ENCODE measurements at regions not wholly inside any gene's neighbourhood (a gene's known extent, or its start where the extent isn't known, plus 50 kb on each side); places are given as distances from the start of the nearest gene placed in this dataset.

DNA sequence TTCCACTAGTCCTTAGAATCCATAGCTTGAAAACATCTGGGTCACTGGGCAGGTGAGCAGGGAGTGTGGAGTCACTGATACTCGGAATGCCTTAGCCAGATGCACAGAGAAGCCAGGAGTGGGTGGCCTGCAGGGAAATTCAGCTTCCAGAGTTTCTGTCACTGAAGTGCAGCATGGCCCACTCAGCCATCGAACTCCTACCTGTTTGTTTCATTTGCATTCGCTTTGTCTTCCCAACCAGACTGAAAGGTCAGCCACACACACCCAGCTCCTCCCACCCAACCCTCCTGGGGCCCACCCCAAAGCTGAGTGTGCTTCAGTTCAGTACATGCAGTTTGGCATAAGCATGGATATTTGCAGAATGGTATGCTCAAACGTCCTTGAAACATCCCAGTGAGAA is 124.5 kb upstream of the ATP10A start:
- Histone ChIP-seq H3K9me3 (ENCODE audit: control insufficient read depth, insufficient read depth, low read length) (peaks cover 8% of the 10 kb centered on the region), H3K27me3 (ENCODE audit: control insufficient read depth, insufficient read depth, low read length) (no peaks in the 10 kb centered on the region), H3K27ac (ENCODE audit: low read depth, low read length) (no peak overlapping the region), H3K4me3 (ENCODE audit: low read depth, low read length) (no peak overlapping the region)
- no peak for DNase-seq (ENCODE audit: low read depth, low spot score)
- POLR2A ChIA-PET = no interaction called here
- CTCF ChIA-PET = no interaction called here
- TF ChIP-seq CTCF (IDR thresholded peaks at IDR 0.05; ENCODE audit: low read depth, low read length) = no peak

- Histone ChIP-seq H3K27me3 (ENCODE audit: control insufficient read depth, insufficient read depth, low read length) (no peaks in the 10 kb centered on the region), H3K4me3 (ENCODE audit: low read depth, low read length) (no peak overlapping the region), H3K27ac (ENCODE audit: low read depth, low read length) (no peak overlapping the region), H3K9me3 (ENCODE audit: control insufficient read depth, insufficient read depth, low read length) (peaks cover 8% of the 10 kb centered on the region)
- CTCF ChIA-PET = no interaction called here
- no peak for DNase-seq (ENCODE audit: low read depth, low spot score)
- TF ChIP-seq CTCF (IDR thresholded peaks at IDR 0.05; ENCODE audit: low read depth, low read length) = no peak
- POLR2A ChIA-PET = no interaction called here
Observed at GRCh38 chr15:25985165-25985564, 122.0 kb upstream of the ATP10A start.

GRCh38 chr15:25982736-25983135 is 119.6 kb upstream of the ATP10A start:
- H3K27ac ChIP-seq (ENCODE audit: low read depth, low read length) = no peak overlapping the region
- no peak for DNase-seq (ENCODE audit: low read depth, low spot score)
- no peaks in the 10 kb centered on the region for H3K9me3 ChIP-seq (ENCODE audit: control insufficient read depth, insufficient read depth, low read length)
- H3K4me3 ChIP-seq (ENCODE audit: low read depth, low read length) = no peak overlapping the region
- CTCF ChIA-PET = no interaction called here
- POLR2A ChIA-PET = no interaction called here
- no peak for TF ChIP-seq CTCF (IDR thresholded peaks at IDR 0.05; ENCODE audit: low read depth, low read length)
- H3K27me3 ChIP-seq (ENCODE audit: control insufficient read depth, insufficient read depth, low read length) = no peaks in the 10 kb centered on the region

- Histone ChIP-seq H3K4me3 (ENCODE audit: low read depth, low read length) (no peak overlapping the region), H3K9me3 (ENCODE audit: control insufficient read depth, insufficient read depth, low read length) (no peaks in the 10 kb centered on the region), H3K27ac (ENCODE audit: low read depth, low read length) (no peak overlapping the region), H3K27me3 (ENCODE audit: control insufficient read depth, insufficient read depth, low read length) (peaks cover 2% of the 10 kb centered on the region)
- ChIA-PET CTCF (no interaction called here), POLR2A (no interaction called here)
- no peak for DNase-seq (ENCODE audit: low read depth, low spot score)
- no peak for TF ChIP-seq CTCF (IDR thresholded peaks at IDR 0.05; ENCODE audit: low read depth, low read length)
Observed at GRCh38 chr15:25981114-25981513, 118.0 kb upstream of the ATP10A start.

GRCh38 chr15:25972141-25972675 is 109.1 kb upstream of the ATP10A start:
- no peaks in the 10 kb centered on the region for H3K9me3 ChIP-seq (ENCODE audit: control insufficient read depth, insufficient read depth, low read length)
- H3K27me3 ChIP-seq (ENCODE audit: control insufficient read depth, insufficient read depth, low read length) = peaks cover 1% of the 10 kb centered on the region
- POLR2A ChIA-PET = no interaction called here
- no peak overlapping the region for H3K27ac ChIP-seq (ENCODE audit: low read depth, low read length)
- H3K4me3 ChIP-seq (ENCODE audit: low read depth, low read length) = no peak overlapping the region
- no peak for DNase-seq (ENCODE audit: low read depth, low spot score)
- TF ChIP-seq CTCF (IDR thresholded peaks at IDR 0.05; ENCODE audit: low read depth, low read length) = no peak
- CTCF ChIA-PET = no interaction called here
